HG03060 (cell line): ENCODE measurements at regions not wholly inside any gene's neighbourhood (a gene's known extent, or its start where the extent isn't known, plus 50 kb on each side); places are given as distances from the start of the nearest gene placed in this dataset.
"Not testable (repeated sequence)": the region's sequence is repeated elsewhere in the genome, so short reads cannot be mapped to it uniquely, and the experiment has no call there.

Experiments
- ATAC-seq: cut with Tn5 transposase; IDR thresholded peaks from one replicate; pipeline ENCODE4 v1.9.1; 2021; ENCODE audit warnings: low read depth, moderate number of reproducible peaks; ENCODE audit not compliant: unreplicated experiment

GRCh38 chr11:19628018-19628417 is 84.6 kb upstream of the NAV2 start:
- ATAC-seq = no peak

- no peak for ATAC-seq
These were observed 85.1 kb upstream of the NAV2 start for GRCh38 chr11:19627566-19627965.

- ATAC-seq = no peak
These were observed 87.2 kb upstream of the NAV2 start for GRCh38 chr11:19625438-19625837.

DNA sequence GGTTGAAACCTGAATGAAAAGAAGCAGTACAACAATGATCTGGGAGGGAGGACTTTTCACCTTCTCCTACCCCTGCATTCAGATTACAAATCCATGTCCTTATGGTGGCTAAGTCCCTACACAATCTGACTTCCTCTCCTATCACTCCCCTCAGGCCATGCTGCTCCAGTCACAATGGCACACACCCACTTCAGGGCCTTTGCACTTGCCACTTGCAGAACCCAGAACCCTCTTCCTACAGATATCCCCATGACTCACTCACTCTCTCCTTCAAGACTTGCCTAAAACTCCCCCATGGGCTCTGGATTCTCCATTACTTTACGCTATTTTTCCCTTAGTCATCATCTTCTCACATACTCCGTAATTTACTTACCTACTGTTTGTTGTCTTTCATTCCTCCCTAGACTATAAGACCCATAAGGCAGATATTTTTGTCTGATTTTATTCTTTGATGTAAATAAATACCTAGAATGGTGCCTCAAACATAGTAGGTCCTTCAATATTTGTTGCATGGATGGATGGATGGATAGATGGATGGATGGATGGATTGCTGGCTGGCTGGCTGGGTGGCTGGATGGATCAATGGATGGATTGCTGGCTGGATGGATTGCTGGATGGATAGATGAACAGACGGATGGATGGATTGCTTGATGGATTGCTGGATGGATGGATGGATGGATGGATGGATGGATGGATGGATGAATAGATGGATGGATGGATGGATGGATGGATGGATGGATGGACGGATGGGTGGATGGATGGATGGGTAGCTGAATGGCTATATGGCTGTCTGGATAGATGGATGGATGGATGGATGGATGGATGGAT is 94.7 kb upstream of the NAV2 start:
- ATAC-seq = no peak

- ATAC-seq = no peak
These were observed 97.1 kb upstream of the NAV2 start for GRCh38 chr11:19615341-19616183.

GRCh38 chr11:19614370-19614940 is 98.2 kb upstream of the NAV2 start:
- ATAC-seq = no peak

- ATAC-seq = not testable (repeated sequence)
These were observed 100.6 kb upstream of the NAV2 start for GRCh38 chr11:19612025-19612424.

DNA sequence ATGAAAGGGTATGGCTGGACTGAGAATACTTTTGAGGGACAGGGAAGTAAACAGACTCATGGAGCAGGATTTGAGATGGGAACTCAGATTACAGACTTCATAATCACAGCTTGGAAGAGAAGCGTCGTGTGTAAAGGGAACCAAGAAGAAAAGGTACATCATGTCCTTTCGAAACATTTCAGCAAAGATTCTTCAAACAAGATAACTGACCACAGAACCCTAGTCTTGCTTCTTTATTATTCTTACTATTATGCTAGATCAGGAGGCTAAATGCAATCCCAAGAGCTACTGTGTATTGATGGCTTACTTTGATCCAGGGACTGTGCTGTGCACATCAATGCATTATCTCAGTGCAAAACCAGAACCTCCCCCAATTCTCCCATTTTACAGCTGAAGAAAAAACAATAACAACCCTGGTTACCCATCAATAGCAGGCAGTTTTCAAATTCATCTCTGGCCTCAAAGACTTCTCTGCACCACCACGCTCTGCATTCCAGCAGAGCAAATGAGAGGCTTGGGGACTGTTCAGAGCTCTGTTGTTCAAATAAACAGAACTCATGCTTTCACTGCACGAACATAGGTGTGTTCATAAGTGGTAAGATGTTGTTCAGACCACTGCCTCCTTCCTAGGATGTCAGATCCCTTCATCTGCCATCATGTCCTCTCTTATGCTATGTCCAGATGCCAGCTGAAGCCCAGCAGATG is 104.8 kb upstream of the NAV2 start:
- no peak for ATAC-seq

- no peak for ATAC-seq
These were observed 105.6 kb upstream of the NAV2 start for GRCh38 chr11:19606856-19607655.

GRCh38 chr11:19605520-19606371 is 106.9 kb upstream of the NAV2 start:
- no peak for ATAC-seq

GRCh38 chr11:19604679-19605375 is 107.8 kb upstream of the NAV2 start:
- no peak for ATAC-seq

GRCh38 chr11:19603771-19604170 is 108.9 kb upstream of the NAV2 start:
- no peak for ATAC-seq

DNA sequence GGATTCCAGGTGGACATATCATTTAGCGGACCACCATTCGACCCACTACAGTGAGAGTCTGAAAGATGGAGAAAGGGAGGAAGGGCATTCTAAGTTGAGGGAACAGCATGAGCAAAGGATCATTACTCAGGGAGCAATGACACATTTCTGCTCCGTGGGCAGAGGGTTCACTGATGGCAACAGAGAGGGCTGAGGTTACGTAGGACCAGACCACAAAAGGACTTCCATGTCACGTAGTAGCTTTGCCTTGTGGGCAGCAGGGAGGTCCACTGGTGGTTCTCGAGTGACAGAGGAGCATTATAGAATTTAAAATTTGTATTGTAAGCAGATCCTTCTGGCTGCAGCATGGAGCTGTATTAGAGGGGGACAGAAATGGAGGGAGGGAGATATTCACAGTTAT is 109.7 kb upstream of the NAV2 start:
- no peak for ATAC-seq

- ATAC-seq = no peak
These were observed 110.2 kb upstream of the NAV2 start for GRCh38 chr11:19602406-19602805.

DNA sequence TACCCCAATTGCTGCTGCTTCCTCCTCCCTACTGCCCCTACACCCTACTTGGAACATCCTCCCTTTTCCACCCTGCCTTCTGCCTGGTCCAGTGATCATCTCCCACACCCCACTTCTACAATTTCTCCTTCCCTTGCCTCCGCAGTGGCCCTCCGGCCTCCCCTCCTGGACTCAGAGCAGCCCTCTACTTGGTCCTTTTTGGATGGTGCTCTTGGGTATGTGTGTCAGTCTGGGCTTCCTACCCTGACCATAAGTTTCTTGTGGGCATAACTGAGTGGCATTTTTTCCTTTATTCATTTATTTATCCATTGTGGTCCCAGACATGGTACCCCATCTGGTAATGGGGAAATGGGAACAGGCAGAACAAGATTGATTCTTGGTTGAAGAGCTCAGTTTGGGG is 111.4 kb upstream of the NAV2 start:
- ATAC-seq = no peak

DNA sequence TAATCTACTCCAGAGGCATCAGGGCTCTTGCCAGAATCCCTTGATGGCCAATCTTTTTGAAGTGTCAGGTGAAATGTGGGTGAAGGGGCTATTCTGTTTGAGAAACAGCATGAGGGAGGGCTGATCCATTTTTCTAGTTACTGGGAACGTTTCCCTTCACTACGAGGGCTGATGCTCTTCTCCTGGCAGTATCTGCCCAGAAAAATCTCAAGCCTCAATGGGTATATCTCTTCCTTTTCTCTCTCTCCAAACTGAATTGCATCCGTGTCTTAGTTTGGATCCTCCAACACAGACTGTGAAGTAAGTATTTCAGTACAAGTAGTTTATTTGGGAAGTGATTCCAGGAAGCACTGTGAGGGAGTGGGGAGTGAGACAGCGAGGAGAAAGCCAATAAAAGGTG is 113.0 kb upstream of the NAV2 start:
- no peak for ATAC-seq

DNA sequence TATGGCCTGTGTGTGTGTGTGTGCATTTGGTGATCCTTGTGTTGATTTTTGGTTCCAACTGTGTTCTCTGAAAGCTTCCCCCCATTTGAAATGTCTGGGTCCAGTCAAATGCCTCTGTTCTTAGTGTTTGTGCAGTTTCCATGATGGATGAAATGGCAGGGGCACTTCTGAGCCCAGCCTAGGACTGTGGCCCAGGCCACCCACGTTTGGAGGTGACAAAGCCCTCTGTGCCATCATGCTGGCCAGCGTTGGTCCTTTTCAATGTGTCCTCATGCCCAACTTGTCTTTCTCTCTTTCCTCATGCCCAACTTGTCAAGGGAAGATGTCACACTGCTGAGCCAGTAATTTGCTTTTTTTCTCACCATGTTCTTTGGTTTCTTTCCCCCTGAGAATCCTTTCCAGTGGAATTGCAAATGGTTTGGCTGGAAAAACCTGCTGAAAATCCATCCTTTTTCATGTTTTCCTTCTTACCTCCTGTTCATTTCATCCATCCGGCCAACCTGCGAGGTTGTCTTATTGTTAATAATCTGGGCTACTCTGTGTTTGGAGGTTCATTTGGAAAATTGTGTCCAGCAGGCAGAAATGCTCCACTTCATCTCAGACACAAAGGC is 113.7 kb upstream of the NAV2 start:
- no peak for ATAC-seq

GRCh38 chr11:19598456-19598855 is 114.2 kb upstream of the NAV2 start:
- no peak for ATAC-seq
